WTC11 (cell line): ENCODE measurements at regions not wholly inside any gene's neighbourhood (a gene's known extent, or its start where the extent isn't known, plus 50 kb on each side); places are given as distances from the start of the nearest gene placed in this dataset.

Experiments
- CTCF ChIP-seq: fragments of 200-600 bp; IDR thresholded peaks from 2 replicates; pipeline ENCODE4 v1.8.0; 2022; ENCODE audit warnings: antibody characterized with exemption
- ELF4 ChIP-seq: sonication (generic); formaldehyde crosslinking; IDR thresholded peaks from 2 replicates; pipeline ENCODE4 v1.8.1; 2022; ENCODE audit warnings: low read depth, mild to moderate bottlenecking, moderate library complexity, missing genetic modification reagents
- FOXJ3 ChIP-seq: sonication (generic); formaldehyde crosslinking; IDR thresholded peaks from 2 replicates; pipeline ENCODE4 v1.9.0; 2021; ENCODE audit warnings: missing genetic modification reagents, mild to moderate bottlenecking, borderline replicate concordance
- SP1 ChIP-seq: sonication (generic); formaldehyde crosslinking; conservative IDR thresholded peaks from 2 replicates; pipeline ENCODE4 v1.8.1; 2022; ENCODE audit warnings: missing genetic modification reagents
- TP53 ChIP-seq: sonication (generic); formaldehyde crosslinking; IDR thresholded peaks from 2 replicates; pipeline ENCODE4 v1.8.1; 2023; ENCODE audit warnings: mild to moderate bottlenecking, missing genetic modification reagents
- ZBTB21 ChIP-seq: sonication (generic); formaldehyde crosslinking; IDR thresholded peaks from 2 replicates; pipeline ENCODE4 v1.8.1; 2023; ENCODE audit warnings: mild to moderate bottlenecking, missing genetic modification reagents, borderline replicate concordance
- ZNF138 ChIP-seq: sonication (generic); formaldehyde crosslinking; conservative IDR thresholded peaks from 2 replicates; pipeline ENCODE4 v1.8.1; 2022; ENCODE audit warnings: mild to moderate bottlenecking, moderate library complexity, missing genetic modification reagents
- ZNF232 ChIP-seq: sonication (generic); formaldehyde crosslinking; IDR thresholded peaks from 2 replicates; pipeline ENCODE4 v1.8.0; 2022; ENCODE audit warnings: mild to moderate bottlenecking, missing genetic modification reagents
- ZNF425 ChIP-seq: fragments of 250-450 bp; sonication (Bioruptor Pico); conservative IDR thresholded peaks from 2 replicates; pipeline ENCODE4 v1.9.0; 2021; ENCODE audit warnings: mild to moderate bottlenecking
- TF ChIP-seq, protein P1 (sequence below): sonication (generic); formaldehyde crosslinking; IDR thresholded peaks from 2 replicates; pipeline ENCODE4 v1.8.1; 2022; ENCODE audit warnings: low read depth, missing genetic modification reagents, borderline replicate concordance
- TF ChIP-seq, protein P2 (sequence below): sonication (generic); formaldehyde crosslinking; IDR thresholded peaks from 2 replicates; pipeline ENCODE4 v1.8.1; 2023; ENCODE audit warnings: mild to moderate bottlenecking, missing genetic modification reagents, moderate library complexity

- TF ChIP-seq CTCF (peak; percentile 87), ZNF425 (CRISPR knock-in tag) (no peak), ZNF232 (no peak), TP53 (CRISPR knock-in tag) (no peak), ZBTB21 (CRISPR knock-in tag) (no peak), ELF4 (no peak), FOXJ3 (CRISPR knock-in tag) (no peak), ZNF138 (CRISPR knock-in tag) (no peak), SP1 (no peak)
- TF ChIP-seq, protein P1, sequence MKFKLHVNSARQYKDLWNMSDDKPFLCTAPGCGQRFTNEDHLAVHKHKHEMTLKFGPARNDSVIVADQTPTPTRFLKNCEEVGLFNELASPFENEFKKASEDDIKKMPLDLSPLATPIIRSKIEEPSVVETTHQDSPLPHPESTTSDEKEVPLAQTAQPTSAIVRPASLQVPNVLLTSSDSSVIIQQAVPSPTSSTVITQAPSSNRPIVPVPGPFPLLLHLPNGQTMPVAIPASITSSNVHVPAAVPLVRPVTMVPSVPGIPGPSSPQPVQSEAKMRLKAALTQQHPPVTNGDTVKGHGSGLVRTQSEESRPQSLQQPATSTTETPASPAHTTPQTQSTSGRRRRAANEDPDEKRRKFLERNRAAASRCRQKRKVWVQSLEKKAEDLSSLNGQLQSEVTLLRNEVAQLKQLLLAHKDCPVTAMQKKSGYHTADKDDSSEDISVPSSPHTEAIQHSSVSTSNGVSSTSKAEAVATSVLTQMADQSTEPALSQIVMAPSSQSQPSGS (CRISPR knock-in tag), result no peak
- TF ChIP-seq, protein P2, sequence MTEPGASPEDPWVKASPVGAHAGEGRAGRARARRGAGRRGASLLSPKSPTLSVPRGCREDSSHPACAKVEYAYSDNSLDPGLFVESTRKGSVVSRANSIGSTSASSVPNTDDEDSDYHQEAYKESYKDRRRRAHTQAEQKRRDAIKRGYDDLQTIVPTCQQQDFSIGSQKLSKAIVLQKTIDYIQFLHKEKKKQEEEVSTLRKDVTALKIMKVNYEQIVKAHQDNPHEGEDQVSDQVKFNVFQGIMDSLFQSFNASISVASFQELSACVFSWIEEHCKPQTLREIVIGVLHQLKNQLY (CRISPR knock-in tag), result no peak
Observed at GRCh38 chr10:28381903-28382347, 79.1 kb upstream of the MPP7 start.
